ENCODE measurements at regions not wholly inside any gene's neighbourhood (a gene's known extent, or its start where the extent isn't known, plus 50 kb on each side); places are given as distances from the start of the nearest gene placed in this dataset.

- Mint-ChIP-seq H3K36me3 (no peaks in the 10 kb centered on the region), H3K9me3 (no peaks in the 10 kb centered on the region), H3K4me3 (no peak overlapping the region), H3K4me1 (peaks cover 4% of the 10 kb centered on the region), H3K27me3 (no peaks in the 10 kb centered on the region), H3K27ac (no peak overlapping the region)
These were observed 93.6 kb upstream of the BHLHE23 start for GRCh38 chr20:63100174-63100925.

- Mint-ChIP-seq H3K36me3 (no peaks in the 10 kb centered on the region), H3K4me3 (no peak overlapping the region), H3K9me3 (no peaks in the 10 kb centered on the region), H3K27me3 (no peaks in the 10 kb centered on the region), H3K27ac (no peak overlapping the region), H3K4me1 (peaks cover 4% of the 10 kb centered on the region)
These were observed 92.9 kb upstream of the BHLHE23 start for GRCh38 chr20:63099456-63100173.

- Mint-ChIP-seq H3K27me3 (no peaks in the 10 kb centered on the region), H3K4me1 (peaks cover 4% of the 10 kb centered on the region), H3K27ac (no peak overlapping the region), H3K9me3 (no peaks in the 10 kb centered on the region), H3K4me3 (no peak overlapping the region), H3K36me3 (no peaks in the 10 kb centered on the region)
These were observed 91.5 kb upstream of the BHLHE23 start for GRCh38 chr20:63098195-63098810.

- no peaks in the 10 kb centered on the region for H3K36me3 Mint-ChIP-seq
- H3K9me3 Mint-ChIP-seq = no peaks in the 10 kb centered on the region
- H3K27me3 Mint-ChIP-seq = peaks cover 2% of the 10 kb centered on the region
- H3K4me3 Mint-ChIP-seq = no peak overlapping the region
- no peak overlapping the region for H3K27ac Mint-ChIP-seq
- peaks cover 4% of the 10 kb centered on the region for H3K4me1 Mint-ChIP-seq
These were observed 90.6 kb upstream of the BHLHE23 start for GRCh38 chr20:63097336-63097831.

GRCh38 chr20:63096681-63097335 is 90.0 kb upstream of the BHLHE23 start:
- H3K27me3 Mint-ChIP-seq = peaks cover 2% of the 10 kb centered on the region
- no peak overlapping the region for H3K27ac Mint-ChIP-seq
- H3K9me3 Mint-ChIP-seq = no peaks in the 10 kb centered on the region
- peaks cover 3% of the 10 kb centered on the region for H3K4me1 Mint-ChIP-seq
- H3K36me3 Mint-ChIP-seq = no peaks in the 10 kb centered on the region
- H3K4me3 Mint-ChIP-seq = no peak overlapping the region

- no peaks in the 10 kb centered on the region for H3K36me3 Mint-ChIP-seq
- H3K4me3 Mint-ChIP-seq = no peak overlapping the region
- no peaks in the 10 kb centered on the region for H3K4me1 Mint-ChIP-seq
- no peaks in the 10 kb centered on the region for H3K9me3 Mint-ChIP-seq
- H3K27ac Mint-ChIP-seq = no peak overlapping the region
- H3K27me3 Mint-ChIP-seq = peaks cover 6% of the 10 kb centered on the region
These were observed 89.2 kb upstream of the BHLHE23 start for GRCh38 chr20:63095718-63096654.

GRCh38 chr20:63094767-63095499 is 88.2 kb upstream of the BHLHE23 start:
- Mint-ChIP-seq H3K4me1 (no peaks in the 10 kb centered on the region), H3K4me3 (no peak overlapping the region), H3K27me3 (peaks cover 6% of the 10 kb centered on the region), H3K36me3 (no peaks in the 10 kb centered on the region), H3K9me3 (no peaks in the 10 kb centered on the region), H3K27ac (no peak overlapping the region)

- H3K4me1 Mint-ChIP-seq = no peaks in the 10 kb centered on the region
- peaks cover 6% of the 10 kb centered on the region for H3K27me3 Mint-ChIP-seq
- H3K9me3 Mint-ChIP-seq = no peaks in the 10 kb centered on the region
- H3K4me3 Mint-ChIP-seq = no peak overlapping the region
- no peaks in the 10 kb centered on the region for H3K36me3 Mint-ChIP-seq
- H3K27ac Mint-ChIP-seq = no peak overlapping the region
These were observed 87.4 kb upstream of the BHLHE23 start for GRCh38 chr20:63093966-63094766.

- H3K27me3 Mint-ChIP-seq = peaks cover 6% of the 10 kb centered on the region
- H3K4me1 Mint-ChIP-seq = no peaks in the 10 kb centered on the region
- no peaks in the 10 kb centered on the region for H3K9me3 Mint-ChIP-seq
- no peak overlapping the region for H3K27ac Mint-ChIP-seq
- H3K36me3 Mint-ChIP-seq = no peaks in the 10 kb centered on the region
- no peak overlapping the region for H3K4me3 Mint-ChIP-seq
These were observed 86.0 kb upstream of the BHLHE23 start for GRCh38 chr20:63092660-63093215.

- peaks cover 6% of the 10 kb centered on the region for H3K27me3 Mint-ChIP-seq
- no peak overlapping the region for H3K4me3 Mint-ChIP-seq
- no peak overlapping the region for H3K27ac Mint-ChIP-seq
- no peaks in the 10 kb centered on the region for H3K9me3 Mint-ChIP-seq
- no peaks in the 10 kb centered on the region for H3K4me1 Mint-ChIP-seq
- no peaks in the 10 kb centered on the region for H3K36me3 Mint-ChIP-seq
These were observed 85.3 kb upstream of the BHLHE23 start for GRCh38 chr20:63091901-63092659.

- no peak overlapping the region for H3K4me3 Mint-ChIP-seq
- no peaks in the 10 kb centered on the region for H3K4me1 Mint-ChIP-seq
- no peaks in the 10 kb centered on the region for H3K9me3 Mint-ChIP-seq
- H3K36me3 Mint-ChIP-seq = no peaks in the 10 kb centered on the region
- peaks cover 6% of the 10 kb centered on the region for H3K27me3 Mint-ChIP-seq
- peak overlapping the region; percentile 30 for H3K27ac Mint-ChIP-seq
These were observed 84.2 kb upstream of the BHLHE23 start for GRCh38 chr20:63090682-63091571.

- Mint-ChIP-seq H3K27me3 (peaks cover 9% of the 10 kb centered on the region), H3K27ac (no peak overlapping the region), H3K4me3 (no peak overlapping the region), H3K9me3 (no peaks in the 10 kb centered on the region), H3K4me1 (no peaks in the 10 kb centered on the region), H3K36me3 (no peaks in the 10 kb centered on the region)
These were observed 83.3 kb upstream of the BHLHE23 start for GRCh38 chr20:63090052-63090451.
